HG02973 (cell line): ENCODE measurements at regions not wholly inside any gene's neighbourhood (a gene's known extent, or its start where the extent isn't known, plus 50 kb on each side); places are given as distances from the start of the nearest gene placed in this dataset.

Experiments
- ATAC-seq: cut with Tn5 transposase; IDR thresholded peaks from one replicate; pipeline ENCODE4 v1.9.1; 2021; ENCODE audit warnings: moderate library complexity; ENCODE audit not compliant: unreplicated experiment

GRCh38 chr18:78898635-78899034 is 81.0 kb upstream of the SALL3 start:
- ATAC-seq, result no peak

GRCh38 chr18:78899241-78899640 is 80.4 kb upstream of the SALL3 start:
- ATAC-seq, result no peak

- no peak for ATAC-seq
Measured at GRCh38 chr18:78900938-78901909, 78.4 kb upstream of the SALL3 start.

- no peak for ATAC-seq
Measured at GRCh38 chr18:78901923-78902794, 77.5 kb upstream of the SALL3 start.

GRCh38 chr18:78902795-78903435 is 76.7 kb upstream of the SALL3 start:
- ATAC-seq, result no peak

GRCh38 chr18:78903436-78904178 is 76.0 kb upstream of the SALL3 start:
- ATAC-seq, result no peak

- ATAC-seq, result no peak
Measured at GRCh38 chr18:78904179-78904531, 75.5 kb upstream of the SALL3 start.

GRCh38 chr18:78905334-78905733 is 74.3 kb upstream of the SALL3 start:
- no peak for ATAC-seq

- no peak for ATAC-seq
Measured at GRCh38 chr18:78906066-78906465, 73.6 kb upstream of the SALL3 start.

GRCh38 chr18:78908462-78909260 is 71.0 kb upstream of the SALL3 start:
- ATAC-seq, result no peak

- no peak for ATAC-seq
Measured at GRCh38 chr18:78911751-78912283, 67.8 kb upstream of the SALL3 start.

- ATAC-seq, result no peak
Measured at GRCh38 chr18:78912336-78912735, 67.3 kb upstream of the SALL3 start.

GRCh38 chr18:78912844-78913243 is 66.8 kb upstream of the SALL3 start:
- ATAC-seq, result no peak

GRCh38 chr18:78913395-78913794 is 66.2 kb upstream of the SALL3 start:
- ATAC-seq, result no peak

GRCh38 chr18:78913830-78914231 is 65.8 kb upstream of the SALL3 start:
- ATAC-seq, result no peak

GRCh38 chr18:78914249-78914935 is 65.2 kb upstream of the SALL3 start:
- ATAC-seq, result no peak

GRCh38 chr18:78915446-78916008 is 64.1 kb upstream of the SALL3 start:
- ATAC-seq, result no peak

- ATAC-seq, result no peak
Measured at GRCh38 chr18:78918707-78919106, 60.9 kb upstream of the SALL3 start.

GRCh38 chr18:78919956-78920355 is 59.7 kb upstream of the SALL3 start:
- no peak for ATAC-seq
